AG20443 (cell line): ENCODE measurements at regions not wholly inside any gene's neighbourhood (a gene's known extent, or its start where the extent isn't known, plus 50 kb on each side); places are given as distances from the start of the nearest gene placed in this dataset.
"Not testable (repeated sequence)": the region's sequence is repeated elsewhere in the genome, so short reads cannot be mapped to it uniquely, and the experiment has no call there.

Experiments
- DNase-seq: peaks from one replicate; pipeline ENCODE4 v3.0.0; 2012; ENCODE audit warnings: low spot score, mixed read lengths

DNA sequence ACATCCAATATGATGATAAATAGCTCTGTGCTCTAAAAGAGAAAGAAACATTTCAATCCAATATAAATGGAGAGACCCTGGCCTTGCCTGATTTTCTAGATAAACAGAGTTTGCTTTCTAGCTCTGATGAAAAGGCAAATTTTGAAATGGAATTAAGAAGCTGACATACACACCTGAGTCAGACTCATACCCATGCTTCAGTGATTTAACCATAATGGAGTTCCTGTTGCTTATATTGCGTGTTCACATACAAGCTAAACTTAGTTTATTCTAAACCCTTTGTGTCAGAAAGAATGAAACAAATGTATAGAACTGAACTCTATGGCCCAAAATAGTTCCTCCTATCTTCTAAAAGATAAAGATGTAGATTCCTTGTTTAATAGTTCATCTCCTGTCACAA lies 760.8 kb upstream of the ARPP21 start:
- DNase-seq, result no peak

GRCh38 chr3:34881026-34881425 lies 758.3 kb upstream of the ARPP21 start:
- no peak for DNase-seq

DNA sequence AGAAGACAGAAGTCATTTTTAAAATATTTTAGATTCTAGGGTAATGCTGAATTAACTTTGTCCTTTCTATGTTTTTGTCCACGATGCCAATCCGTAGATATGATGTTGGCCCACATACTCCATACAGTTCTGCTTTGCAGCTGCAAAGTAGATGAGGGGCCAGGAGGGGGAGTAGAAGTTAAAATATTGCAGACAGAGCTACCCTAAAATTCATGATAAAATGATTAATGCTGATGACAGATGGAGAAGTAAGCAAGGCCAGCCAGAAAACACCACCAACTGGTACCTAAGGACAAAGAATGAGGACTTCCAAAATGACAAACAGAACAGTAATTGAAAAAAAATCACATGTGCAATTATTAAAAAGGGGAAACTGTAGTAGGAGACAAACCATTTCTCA lies 756.6 kb upstream of the ARPP21 start:
- DNase-seq, result no peak

- DNase-seq, result no peak
Observed at GRCh38 chr3:34884007-34884406, 755.3 kb upstream of the ARPP21 start.

DNA sequence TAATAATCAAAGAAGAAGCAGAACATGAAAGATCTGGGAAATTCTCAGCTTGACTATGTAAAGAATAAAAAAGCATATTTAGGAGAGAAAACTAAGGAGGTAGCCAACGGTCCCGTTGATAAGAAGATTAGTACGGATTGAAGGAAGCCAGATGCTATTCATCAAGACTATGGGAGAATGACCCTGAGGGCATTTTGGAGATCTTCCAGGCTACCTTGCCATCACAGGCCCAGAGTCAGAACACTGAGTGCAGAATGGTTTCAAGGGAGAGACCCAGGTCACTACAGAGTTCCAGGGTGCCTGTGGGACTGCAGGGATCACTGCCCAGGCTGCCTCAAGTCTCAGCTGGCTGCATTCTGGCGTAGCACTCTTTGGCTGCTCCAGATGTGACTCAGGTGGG lies 752.9 kb upstream of the ARPP21 start:
- no peak for DNase-seq

DNA sequence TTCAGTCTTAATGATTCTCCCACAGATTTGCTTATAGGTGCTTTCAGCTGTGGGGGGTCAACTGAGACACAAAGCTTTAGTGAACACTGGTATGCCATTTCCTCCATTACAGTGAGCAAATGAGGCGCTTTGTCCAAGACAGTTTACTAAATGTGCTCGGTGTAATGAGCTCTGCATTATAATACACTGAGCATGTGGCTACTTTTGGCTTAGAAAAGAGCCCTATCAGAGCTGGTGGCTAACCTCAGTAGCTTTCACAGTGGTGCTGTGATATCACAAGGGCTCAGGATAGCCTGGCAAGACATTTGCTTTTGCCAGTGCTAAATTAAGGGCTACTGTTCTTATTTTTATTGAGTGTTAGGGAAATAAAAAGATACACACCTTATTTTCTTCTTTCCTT lies 749.7 kb upstream of the ARPP21 start:
- no peak for DNase-seq

- DNase-seq, result no peak
Observed at GRCh38 chr3:34890247-34890646, 749.1 kb upstream of the ARPP21 start.

GRCh38 chr3:34891941-34892340 lies 747.4 kb upstream of the ARPP21 start:
- DNase-seq, result no peak

DNA sequence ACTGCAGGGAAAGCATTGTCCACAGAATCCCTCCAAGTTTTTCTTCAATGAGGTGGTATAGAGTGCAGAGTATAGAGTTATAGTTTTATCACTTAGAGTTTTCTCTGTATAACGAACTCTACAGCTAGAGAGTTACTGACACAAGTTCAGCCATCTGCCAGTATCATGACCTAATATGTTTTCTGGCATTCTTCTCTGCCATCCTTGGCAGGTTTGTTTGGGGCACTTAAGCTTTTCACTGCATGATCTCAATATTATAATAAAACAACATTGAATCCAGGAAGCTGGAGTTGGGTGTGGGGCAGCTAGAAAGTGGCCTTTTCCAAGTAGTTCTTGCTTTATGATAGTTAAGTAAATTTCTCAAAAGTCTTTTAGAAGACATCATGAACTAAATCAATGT lies 743.5 kb upstream of the ARPP21 start:
- DNase-seq, result no peak

GRCh38 chr3:34909679-34910078 lies 729.6 kb upstream of the ARPP21 start:
- not testable (repeated sequence) for DNase-seq

DNA sequence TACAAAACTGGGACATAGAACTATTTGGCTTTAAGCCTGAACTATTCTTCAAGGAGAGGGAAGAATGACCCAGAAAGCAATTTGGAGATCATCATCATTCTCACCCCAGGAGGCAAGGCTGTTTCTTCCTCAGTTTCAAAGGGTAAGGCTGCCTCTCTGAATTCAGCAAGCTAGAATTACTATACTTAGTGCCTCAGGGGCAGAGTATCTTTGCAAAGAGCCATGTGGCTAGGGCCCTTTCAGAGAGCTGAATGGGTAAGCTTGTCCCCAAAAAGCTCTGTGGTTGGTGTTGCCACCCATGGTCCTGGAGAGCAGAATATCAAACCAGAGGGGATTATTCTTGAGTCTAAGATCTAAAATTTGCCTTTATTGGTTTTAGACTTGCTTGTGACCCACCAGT lies 720.3 kb upstream of the ARPP21 start:
- no peak for DNase-seq

DNA sequence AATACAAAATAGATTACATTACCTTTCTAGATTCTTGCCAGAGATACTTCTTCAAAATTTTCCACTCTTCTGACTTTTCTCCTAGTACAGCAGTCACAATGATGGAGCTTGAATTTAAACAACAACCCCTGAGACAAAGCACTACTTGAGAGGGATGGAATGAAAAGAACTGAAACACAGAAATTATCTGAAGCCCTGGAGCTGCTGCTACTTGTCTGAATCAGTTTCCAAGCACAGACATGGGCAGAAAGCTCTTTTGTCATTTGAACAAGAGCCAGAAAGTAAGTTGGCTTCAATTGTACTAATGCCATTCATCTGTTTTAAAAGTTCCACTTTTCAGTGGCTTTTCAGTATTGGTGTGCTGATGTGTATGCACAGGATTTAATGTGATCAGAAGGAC lies 718.5 kb upstream of the ARPP21 start:
- DNase-seq, result no peak

DNA sequence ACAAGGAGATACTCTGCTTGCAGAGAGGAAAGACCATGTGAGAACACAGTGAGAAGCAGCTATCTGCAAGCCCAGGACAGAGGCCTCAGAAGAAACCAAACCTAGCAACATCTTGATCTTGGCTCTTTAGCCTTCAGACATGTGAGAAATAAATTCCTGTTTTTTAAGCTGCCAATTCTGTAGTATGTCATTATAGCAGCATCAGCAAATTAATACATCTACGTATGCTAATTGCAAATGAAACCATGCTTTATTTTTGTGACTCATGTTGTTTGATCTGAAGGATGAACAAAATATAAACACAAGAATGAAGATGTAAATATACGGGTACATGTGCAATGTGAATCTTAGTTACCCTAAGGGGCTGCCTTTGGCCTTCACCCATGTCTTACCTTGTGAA lies 714.4 kb upstream of the ARPP21 start:
- no peak for DNase-seq

DNA sequence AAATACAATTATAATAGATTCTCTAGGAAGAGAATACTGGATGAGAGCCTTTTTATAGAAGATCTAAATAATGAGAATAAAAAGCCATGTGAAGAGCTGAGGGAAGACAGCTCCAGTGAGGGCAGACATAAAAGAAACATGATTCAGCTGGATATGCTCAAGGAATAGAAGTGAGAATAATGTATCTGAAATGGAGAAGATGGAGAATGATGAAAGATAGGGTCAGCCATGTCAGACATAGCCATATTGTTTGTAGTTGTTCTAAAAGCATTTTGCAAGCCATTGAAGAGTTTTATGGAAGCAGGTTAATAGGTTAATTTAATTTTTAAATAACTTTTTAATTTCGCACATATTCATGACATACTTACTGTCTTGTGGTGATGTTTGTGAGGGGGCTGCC lies 713.5 kb upstream of the ARPP21 start:
- no peak for DNase-seq

GRCh38 chr3:34929036-34929435 lies 710.3 kb upstream of the ARPP21 start:
- no peak for DNase-seq

GRCh38 chr3:34934660-34935059 lies 704.7 kb upstream of the ARPP21 start:
- no peak for DNase-seq

GRCh38 chr3:34938784-34939183 lies 700.5 kb upstream of the ARPP21 start:
- DNase-seq, result no peak

GRCh38 chr3:34942256-34942655 lies 697.1 kb upstream of the ARPP21 start:
- no peak for DNase-seq

DNA sequence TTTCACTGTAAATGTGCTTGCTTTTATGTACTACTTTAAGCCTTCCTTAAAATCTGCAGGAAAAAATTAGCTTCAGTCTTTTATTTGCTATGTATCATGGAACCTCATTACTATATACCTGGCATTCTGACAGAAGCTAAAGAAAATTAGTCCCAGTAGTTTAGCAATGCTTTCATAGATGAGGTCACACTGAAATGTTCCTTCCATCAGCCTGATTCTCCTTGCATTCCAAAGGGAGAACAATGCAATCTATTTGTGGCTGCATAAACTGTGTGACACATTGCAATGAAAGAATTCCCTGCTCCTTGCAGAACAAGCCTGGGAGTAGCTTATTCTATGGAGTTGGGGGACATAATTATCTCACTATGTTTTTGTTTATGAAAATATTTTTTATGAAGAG lies 691.5 kb upstream of the ARPP21 start:
- no peak for DNase-seq

DNA sequence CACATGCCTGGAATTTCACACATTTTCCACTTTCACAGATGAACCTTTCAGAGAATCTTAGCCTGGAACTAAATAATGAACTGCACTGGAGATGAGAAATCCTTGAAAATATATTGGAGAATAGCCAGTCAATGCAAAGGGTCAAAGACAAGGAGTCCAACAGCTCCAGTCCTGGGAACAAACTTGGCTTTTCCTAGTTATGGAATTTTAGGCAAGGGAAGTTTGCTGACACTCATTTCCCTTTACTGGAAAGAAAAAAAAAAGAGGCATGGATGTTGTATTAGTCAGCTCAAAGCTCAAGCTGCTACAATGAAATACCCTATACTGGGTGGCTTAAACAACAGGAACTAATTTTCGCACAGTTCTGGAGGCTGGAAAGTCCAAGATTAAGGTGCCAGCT lies 690.8 kb upstream of the ARPP21 start:
- no peak for DNase-seq

DNA sequence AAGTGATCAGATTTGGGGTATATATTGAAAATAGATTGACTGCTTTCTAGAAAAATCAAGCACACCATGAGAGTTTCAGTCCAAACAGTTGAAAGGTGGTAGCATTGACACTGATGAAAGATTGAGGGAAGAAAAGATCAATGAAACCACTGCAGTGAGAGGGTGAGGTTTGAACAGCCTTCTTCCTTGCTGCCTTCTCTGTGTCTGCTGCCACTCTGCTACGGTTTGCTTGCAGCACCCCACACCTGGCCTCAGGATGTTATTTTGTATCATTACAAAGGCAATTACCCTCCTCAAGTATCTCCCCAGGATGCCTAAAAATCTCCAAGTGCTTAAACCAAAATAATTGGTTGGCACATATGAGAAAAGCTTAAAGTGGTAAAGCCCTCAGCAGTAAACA lies 683.6 kb upstream of the ARPP21 start:
- DNase-seq, result no peak

DNA sequence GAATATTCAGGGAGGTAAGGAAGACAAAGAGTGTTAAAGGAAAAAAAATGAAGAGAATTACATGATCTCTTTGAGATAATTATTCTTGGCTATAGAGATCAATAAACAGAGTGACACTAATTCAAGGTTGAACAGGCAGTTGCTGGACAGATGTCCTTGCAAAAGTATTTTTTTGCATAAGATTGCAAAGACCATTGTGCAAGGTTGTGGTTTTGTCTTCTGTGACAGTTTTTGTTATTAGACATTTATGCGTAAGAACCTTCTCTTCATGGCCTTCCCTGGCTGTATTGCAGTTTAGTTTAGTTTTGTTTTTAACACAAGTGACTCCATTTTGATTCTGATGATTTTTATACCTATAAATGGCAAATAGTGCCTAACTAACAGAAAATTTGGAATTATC lies 682.8 kb upstream of the ARPP21 start:
- no peak for DNase-seq

- DNase-seq, result no peak
Observed at GRCh38 chr3:34957677-34958076, 681.6 kb upstream of the ARPP21 start.

GRCh38 chr3:34969513-34969912 lies 669.8 kb upstream of the ARPP21 start:
- DNase-seq, result no peak

- DNase-seq, result no peak
Observed at GRCh38 chr3:34972481-34972880, 666.8 kb upstream of the ARPP21 start.
